Breast epithelium (tissue), 3 donors: ENCODE measurements at regions not wholly inside any gene's neighbourhood (a gene's known extent, or its start where the extent isn't known, plus 50 kb on each side); places are given as distances from the start of the nearest gene placed in this dataset.

Experiments used
- POLR2A ChIP-seq: fragments of 450-650 bp; IDR thresholded peaks from one replicate; pipeline ENCODE4 v1.6.1; 2016; ENCODE audit warnings: antibody characterized with exemption, mild to moderate bottlenecking, moderate library complexity
- POLR2AphosphoS5 ChIP-seq, 3 donors: sonication (generic); formaldehyde crosslinking; IDR thresholded peaks; one replicate each; pipeline ENCODE4 v1.6.1; 2017; ENCODE audit warnings: antibody characterized with exemption in 3 of 3
- TF ChIP-seq, protein P1 (sequence below), 3 donors: fragments of 450-650 bp; IDR thresholded peaks; one replicate each; pipeline ENCODE4 v1.5.1; 2016 to 2017; ENCODE audit warnings: antibody characterized with exemption in 3 of 3, mild to moderate bottlenecking in 3 of 3, moderate library complexity in 3 of 3

DNA sequence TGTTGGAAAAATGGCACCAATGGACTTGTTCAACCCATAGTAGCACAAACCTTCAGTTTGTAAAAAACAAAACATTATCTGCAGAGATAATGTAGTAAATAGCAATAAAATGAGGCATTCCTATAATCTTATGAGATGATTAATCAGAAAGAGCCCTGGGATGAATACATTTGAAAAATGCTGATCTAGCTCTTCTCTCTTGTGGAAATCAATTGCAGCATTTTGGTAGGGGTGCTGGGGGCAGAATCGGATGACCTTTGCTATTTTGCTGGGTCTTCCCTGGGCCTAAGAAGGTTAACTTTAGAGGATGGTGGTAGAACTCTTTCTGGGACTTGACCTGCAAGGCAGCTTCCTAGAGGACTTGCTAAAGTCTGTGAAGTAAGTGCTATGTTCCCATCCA is 163.5 kb downstream of the ADRA2A start:
- TF ChIP-seq, protein P1, sequence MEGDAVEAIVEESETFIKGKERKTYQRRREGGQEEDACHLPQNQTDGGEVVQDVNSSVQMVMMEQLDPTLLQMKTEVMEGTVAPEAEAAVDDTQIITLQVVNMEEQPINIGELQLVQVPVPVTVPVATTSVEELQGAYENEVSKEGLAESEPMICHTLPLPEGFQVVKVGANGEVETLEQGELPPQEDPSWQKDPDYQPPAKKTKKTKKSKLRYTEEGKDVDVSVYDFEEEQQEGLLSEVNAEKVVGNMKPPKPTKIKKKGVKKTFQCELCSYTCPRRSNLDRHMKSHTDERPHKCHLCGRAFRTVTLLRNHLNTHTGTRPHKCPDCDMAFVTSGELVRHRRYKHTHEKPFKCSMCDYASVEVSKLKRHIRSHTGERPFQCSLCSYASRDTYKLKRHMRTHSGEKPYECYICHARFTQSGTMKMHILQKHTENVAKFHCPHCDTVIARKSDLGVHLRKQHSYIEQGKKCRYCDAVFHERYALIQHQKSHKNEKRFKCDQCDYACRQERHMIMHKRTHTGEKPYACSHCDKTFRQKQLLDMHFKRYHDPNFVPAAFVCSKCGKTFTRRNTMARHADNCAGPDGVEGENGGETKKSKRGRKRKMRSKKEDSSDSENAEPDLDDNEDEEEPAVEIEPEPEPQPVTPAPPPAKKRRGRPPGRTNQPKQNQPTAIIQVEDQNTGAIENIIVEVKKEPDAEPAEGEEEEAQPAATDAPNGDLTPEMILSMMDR (IDR thresholded peaks at IDR 0.05): no peak
- no peak for TF ChIP-seq POLR2A
- TF ChIP-seq POLR2AphosphoS5 (IDR thresholded peaks at IDR 0.05): no peak
